ENCODE measurements at regions not wholly inside any gene's neighbourhood (a gene's known extent, or its start where the extent isn't known, plus 50 kb on each side); places are given as distances from the start of the nearest gene placed in this dataset.
"Not testable (repeated sequence)": the region's sequence is repeated elsewhere in the genome, so short reads cannot be mapped to it uniquely, and the experiment has no call there.

DNA sequence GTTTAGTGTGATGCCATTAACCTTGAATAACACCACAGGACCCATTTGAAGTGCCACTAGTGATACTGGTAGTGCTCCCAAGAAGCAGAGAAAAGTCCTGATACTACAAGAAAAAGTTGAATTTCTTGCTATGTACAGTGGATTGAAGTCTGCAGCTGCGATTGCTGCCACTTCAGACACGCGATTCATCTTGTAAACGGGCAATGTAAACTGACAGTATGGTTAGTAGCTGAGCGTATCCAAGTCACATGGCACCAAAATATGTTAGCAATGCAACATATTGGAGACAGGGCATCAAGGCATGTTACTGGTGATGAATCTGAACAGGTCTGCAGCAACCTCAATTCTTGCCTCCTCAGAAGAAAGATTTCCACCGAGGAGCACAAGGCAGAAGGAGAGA is 238.9 kb downstream of the HS3ST3B1 start:
- H2AFZ ChIP-seq (ENCODE audit: low read length), result no peak overlapping the region

DNA sequence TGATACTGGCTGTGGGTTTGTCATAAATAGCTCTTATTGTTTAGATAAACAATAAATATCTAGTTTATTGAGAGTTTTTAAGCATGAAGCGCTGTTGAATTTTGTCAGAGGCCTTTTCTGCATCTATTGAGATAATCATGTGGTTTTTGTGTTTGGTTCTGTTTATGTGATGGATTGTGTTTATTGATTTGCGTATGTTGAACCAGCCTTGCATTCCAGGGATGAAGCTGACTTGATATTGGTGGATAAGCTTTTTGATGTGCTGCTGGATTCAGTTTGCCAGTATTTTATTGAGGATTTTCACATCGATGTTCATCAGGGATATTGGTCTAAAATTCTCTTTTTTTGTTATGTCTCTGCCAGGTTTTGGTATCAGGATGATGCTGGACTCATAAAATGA is 231.4 kb downstream of the HS3ST3B1 start:
- not testable (repeated sequence) for H2AFZ ChIP-seq (ENCODE audit: low read length); H3K9ac ChIP-seq (ENCODE audit: low read length); H3K79me2 ChIP-seq (ENCODE audit: low read length); H3K4me2 ChIP-seq (ENCODE audit: low read depth, low read length, poor library complexity, severe bottlenecking); H3K27me3 ChIP-seq (ENCODE audit: low read length); H3K36me3 ChIP-seq (ENCODE audit: insufficient read depth, low read length); H3K9me2 ChIP-seq (replicated peaks; ENCODE audit: insufficient read depth, low read length); H3K27ac ChIP-seq (ENCODE audit: low read length); H4K20me1 ChIP-seq (ENCODE audit: insufficient read depth, low read depth, low read length); H3K4me3 ChIP-seq (ENCODE audit: low read length); H3K4me1 ChIP-seq (ENCODE audit: low read length); DNase-seq; H3K9me3 ChIP-seq (ENCODE audit: low read length)

More for the DNA sequence above, 238.9 kb downstream of the HS3ST3B1 start:
- H3K36me3 ChIP-seq (ENCODE audit: insufficient read depth, low read length), result no peaks in the 10 kb centered on the region
- H3K27ac ChIP-seq (ENCODE audit: low read length), result no peak overlapping the region
- no peak overlapping the region for H3K4me3 ChIP-seq (ENCODE audit: low read length)
- H3K9ac ChIP-seq (ENCODE audit: low read length), result no peak overlapping the region
- no peaks in the 10 kb centered on the region for H4K20me1 ChIP-seq (ENCODE audit: insufficient read depth, low read depth, low read length)
- H3K27me3 ChIP-seq (ENCODE audit: low read length), result no peaks in the 10 kb centered on the region
- H3K4me1 ChIP-seq (ENCODE audit: low read length), result no peaks in the 10 kb centered on the region
- H3K79me2 ChIP-seq (ENCODE audit: low read length), result no peaks in the 10 kb centered on the region
- H3K9me3 ChIP-seq (ENCODE audit: low read length), result no peaks in the 10 kb centered on the region; the same call in 1 of the 2 replicates
- DNase-seq, result no peak
- no peaks in the 10 kb centered on the region for H3K9me2 ChIP-seq (replicated peaks; ENCODE audit: insufficient read depth, low read length)
- no peak overlapping the region for H3K4me2 ChIP-seq (ENCODE audit: low read depth, low read length, poor library complexity, severe bottlenecking)

DNA sequence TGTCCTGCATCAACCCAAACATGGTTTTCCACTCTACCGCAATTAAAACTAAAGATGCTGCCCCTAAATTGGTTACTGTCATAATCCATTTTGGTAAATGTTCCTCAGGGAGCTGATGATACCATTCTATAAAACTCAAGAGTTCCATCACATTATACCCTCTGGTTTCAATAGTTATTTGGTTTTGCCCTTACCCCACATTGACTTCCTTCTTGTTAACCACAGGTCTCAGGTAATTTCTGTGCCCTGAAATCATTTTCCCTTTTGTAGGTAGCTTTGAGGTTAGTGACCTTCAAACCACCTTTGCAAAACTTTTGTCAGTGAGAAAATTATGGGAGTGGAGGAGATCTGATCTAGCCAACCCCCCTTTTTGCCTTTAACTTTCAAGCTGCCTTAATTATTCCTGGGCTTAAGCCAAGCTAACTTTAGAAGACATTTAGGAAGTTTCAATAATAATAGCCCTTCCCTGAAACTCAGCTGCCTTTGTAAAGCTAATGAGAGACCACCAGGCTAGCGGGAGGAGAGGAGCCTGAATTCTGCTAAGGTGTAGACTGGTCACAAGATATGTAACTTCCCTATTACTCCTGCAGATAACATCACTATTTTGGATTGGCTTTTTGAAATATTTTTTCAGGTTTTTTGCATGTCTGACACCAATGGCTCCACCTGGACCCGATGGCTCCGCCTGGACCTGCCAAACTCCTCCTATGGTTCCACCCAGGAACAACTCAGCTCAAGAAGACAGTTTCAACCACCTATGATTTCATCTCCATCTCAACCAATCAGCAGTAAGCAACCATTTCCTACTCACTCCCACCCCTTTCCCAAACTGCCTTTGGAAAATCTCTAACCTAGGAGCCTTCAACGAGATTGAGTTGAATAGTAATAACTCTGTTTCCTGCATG is 224.9 kb downstream of the HS3ST3B1 start:
- Histone ChIP-seq H3K9me3 (ENCODE audit: low read length) (no peaks in the 10 kb centered on the region), H3K27ac (ENCODE audit: low read length) (no peak overlapping the region), H3K4me2 (ENCODE audit: low read depth, low read length, poor library complexity, severe bottlenecking) (no peak overlapping the region), H3K4me3 (ENCODE audit: low read length) (no peak overlapping the region), H3K9me2 (replicated peaks; ENCODE audit: insufficient read depth, low read length) (0 out of 2 replicates have a peak, but pooled peaks cover 5% of the 10 kb centered on the region), H3K4me1 (ENCODE audit: low read length) (no peaks in the 10 kb centered on the region), H3K9ac (ENCODE audit: low read length) (no peak overlapping the region), H4K20me1 (ENCODE audit: insufficient read depth, low read depth, low read length) (no peaks in the 10 kb centered on the region), H3K36me3 (ENCODE audit: insufficient read depth, low read length) (no peaks in the 10 kb centered on the region), H2AFZ (ENCODE audit: low read length) (no peak overlapping the region), H3K27me3 (ENCODE audit: low read length) (no peaks in the 10 kb centered on the region), H3K79me2 (ENCODE audit: low read length) (no peaks in the 10 kb centered on the region)
- no peak for DNase-seq

DNA sequence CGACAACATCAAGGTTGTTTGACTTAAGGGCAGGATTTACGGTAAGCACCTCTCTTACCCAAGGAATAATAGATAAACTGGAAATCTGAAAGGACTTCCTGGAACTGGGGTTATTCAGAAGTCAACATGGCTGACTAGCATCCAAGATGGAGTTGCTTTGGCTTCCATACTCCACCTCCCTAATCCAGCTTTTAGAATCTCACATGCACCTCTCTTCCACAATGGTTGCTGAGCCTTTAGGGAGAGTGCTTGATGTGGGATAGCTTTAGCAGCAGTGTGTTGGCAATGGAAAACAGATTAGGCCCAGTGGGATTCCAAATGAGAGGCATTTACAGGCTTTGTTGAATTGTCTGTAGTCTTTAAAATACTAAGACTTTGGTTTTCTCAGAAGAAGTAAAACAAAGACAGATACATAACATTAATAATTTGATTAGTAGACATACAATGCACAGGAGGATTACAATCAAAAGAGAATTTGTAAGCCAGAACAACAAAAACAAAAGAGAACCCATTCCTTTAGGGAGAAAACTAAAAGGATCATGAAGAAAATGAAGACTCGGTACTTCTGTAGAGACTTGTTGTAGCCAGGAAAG is 222.0 kb downstream of the HS3ST3B1 start:
- DNase-seq, result no peak
- no peak overlapping the region for H3K27ac ChIP-seq (ENCODE audit: low read length)
- H3K9ac ChIP-seq (ENCODE audit: low read length), result no peak overlapping the region
- H3K9me3 ChIP-seq (ENCODE audit: low read length), result no peaks in the 10 kb centered on the region
- no peaks in the 10 kb centered on the region for H4K20me1 ChIP-seq (ENCODE audit: insufficient read depth, low read depth, low read length)
- H3K27me3 ChIP-seq (ENCODE audit: low read length), result no peaks in the 10 kb centered on the region
- no peaks in the 10 kb centered on the region for H3K79me2 ChIP-seq (ENCODE audit: low read length)
- H3K4me2 ChIP-seq (ENCODE audit: low read depth, low read length, poor library complexity, severe bottlenecking), result no peak overlapping the region
- H3K4me3 ChIP-seq (ENCODE audit: low read length), result no peak overlapping the region
- H3K36me3 ChIP-seq (ENCODE audit: insufficient read depth, low read length), result no peaks in the 10 kb centered on the region
- no peak overlapping the region for H2AFZ ChIP-seq (ENCODE audit: low read length)
- H3K4me1 ChIP-seq (ENCODE audit: low read length), result no peaks in the 10 kb centered on the region
- 0 out of 2 replicates have a peak, but pooled peaks cover 5% of the 10 kb centered on the region for H3K9me2 ChIP-seq (replicated peaks; ENCODE audit: insufficient read depth, low read length)

DNA sequence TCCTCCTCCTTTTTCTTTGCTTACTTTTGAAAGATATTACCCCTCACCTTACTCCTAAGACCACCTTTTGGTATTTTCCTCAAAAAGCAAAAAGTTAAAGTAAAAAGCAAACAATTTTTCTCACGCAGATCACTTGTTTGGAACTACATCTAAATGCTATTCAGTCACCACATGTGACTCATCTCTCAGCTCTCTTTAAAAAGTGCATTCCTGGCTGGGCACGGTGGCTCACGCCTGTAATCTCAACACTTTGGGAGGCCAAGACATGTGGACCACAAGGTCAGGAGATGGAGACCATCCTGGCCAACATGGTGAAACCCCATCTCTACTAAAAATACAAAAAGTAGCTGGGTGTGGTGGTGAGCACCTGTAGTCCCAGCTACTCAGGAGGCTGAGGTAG is 218.0 kb downstream of the HS3ST3B1 start:
- H4K20me1 ChIP-seq (ENCODE audit: insufficient read depth, low read depth, low read length); H3K4me3 ChIP-seq (ENCODE audit: low read length); H3K9me2 ChIP-seq (replicated peaks; ENCODE audit: insufficient read depth, low read length); H3K9me3 ChIP-seq (ENCODE audit: low read length); DNase-seq; H3K27me3 ChIP-seq (ENCODE audit: low read length); H2AFZ ChIP-seq (ENCODE audit: low read length); H3K27ac ChIP-seq (ENCODE audit: low read length); H3K9ac ChIP-seq (ENCODE audit: low read length); H3K4me2 ChIP-seq (ENCODE audit: low read depth, low read length, poor library complexity, severe bottlenecking); H3K79me2 ChIP-seq (ENCODE audit: low read length); H3K36me3 ChIP-seq (ENCODE audit: insufficient read depth, low read length); H3K4me1 ChIP-seq (ENCODE audit: low read length): not testable (repeated sequence)

DNA sequence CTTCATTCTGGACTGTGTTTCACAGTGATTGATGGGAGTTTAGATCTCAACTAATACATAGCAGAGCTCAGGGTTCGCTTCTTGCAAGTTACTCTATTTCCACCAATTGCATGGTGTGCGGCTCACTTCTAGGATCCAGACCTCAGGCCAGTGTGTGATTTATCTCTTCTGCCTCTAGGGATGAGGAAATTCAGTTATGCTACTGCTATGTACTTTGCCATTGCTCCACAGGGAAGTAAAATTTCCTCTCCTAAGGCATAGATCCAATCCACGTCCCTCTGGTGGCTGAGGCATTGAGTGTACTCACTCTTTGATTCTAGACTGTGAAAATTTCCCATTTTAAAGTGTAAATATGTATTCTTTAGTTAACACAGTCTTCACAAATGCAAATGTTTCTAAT is 214.1 kb downstream of the HS3ST3B1 start:
- no peak for DNase-seq
- Histone ChIP-seq H3K27me3 (ENCODE audit: low read length) (no peaks in the 10 kb centered on the region), H3K9me2 (replicated peaks; ENCODE audit: insufficient read depth, low read length) (no peaks in the 10 kb centered on the region), H3K36me3 (ENCODE audit: insufficient read depth, low read length) (no peaks in the 10 kb centered on the region), H3K4me3 (ENCODE audit: low read length) (no peak overlapping the region), H3K27ac (ENCODE audit: low read length) (no peak overlapping the region), H3K79me2 (ENCODE audit: low read length) (no peaks in the 10 kb centered on the region), H4K20me1 (ENCODE audit: insufficient read depth, low read depth, low read length) (no peaks in the 10 kb centered on the region), H3K4me2 (ENCODE audit: low read depth, low read length, poor library complexity, severe bottlenecking) (no peak overlapping the region), H3K9ac (ENCODE audit: low read length) (no peak overlapping the region), H2AFZ (ENCODE audit: low read length) (no peak overlapping the region), H3K9me3 (ENCODE audit: low read length) (no peaks in the 10 kb centered on the region), H3K4me1 (ENCODE audit: low read length) (no peaks in the 10 kb centered on the region)

DNA sequence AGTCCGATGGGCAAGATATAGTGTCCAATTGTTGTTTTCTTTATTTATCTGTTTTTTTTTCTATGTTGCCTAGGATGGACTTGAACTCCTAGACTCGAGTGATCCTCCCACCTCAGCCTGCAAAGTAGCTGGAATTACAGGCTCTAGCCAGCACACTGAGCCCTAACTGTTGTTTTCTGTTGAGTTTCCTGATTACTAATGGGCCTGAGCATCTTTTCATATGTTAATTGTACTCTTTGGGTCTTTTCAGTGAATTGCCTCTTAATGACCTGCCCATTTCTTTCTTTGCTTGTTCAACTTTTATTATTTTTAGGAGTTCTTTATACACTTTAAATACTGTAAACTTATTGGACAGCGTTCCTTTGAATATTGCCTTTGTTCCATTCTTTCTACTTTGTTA is 213.0 kb downstream of the HS3ST3B1 start:
- no peaks in the 10 kb centered on the region for H3K9me2 ChIP-seq (replicated peaks; ENCODE audit: insufficient read depth, low read length)
- H2AFZ ChIP-seq (ENCODE audit: low read length), result no peak overlapping the region
- H3K9ac ChIP-seq (ENCODE audit: low read length), result no peak overlapping the region
- H3K36me3 ChIP-seq (ENCODE audit: insufficient read depth, low read length), result no peaks in the 10 kb centered on the region
- no peak for DNase-seq
- no peaks in the 10 kb centered on the region for H4K20me1 ChIP-seq (ENCODE audit: insufficient read depth, low read depth, low read length)
- no peaks in the 10 kb centered on the region for H3K9me3 ChIP-seq (ENCODE audit: low read length)
- H3K27me3 ChIP-seq (ENCODE audit: low read length), result no peaks in the 10 kb centered on the region
- H3K4me1 ChIP-seq (ENCODE audit: low read length), result no peaks in the 10 kb centered on the region
- no peak overlapping the region for H3K27ac ChIP-seq (ENCODE audit: low read length)
- no peak overlapping the region for H3K4me3 ChIP-seq (ENCODE audit: low read length)
- H3K79me2 ChIP-seq (ENCODE audit: low read length), result no peaks in the 10 kb centered on the region
- no peak overlapping the region for H3K4me2 ChIP-seq (ENCODE audit: low read depth, low read length, poor library complexity, severe bottlenecking)

DNA sequence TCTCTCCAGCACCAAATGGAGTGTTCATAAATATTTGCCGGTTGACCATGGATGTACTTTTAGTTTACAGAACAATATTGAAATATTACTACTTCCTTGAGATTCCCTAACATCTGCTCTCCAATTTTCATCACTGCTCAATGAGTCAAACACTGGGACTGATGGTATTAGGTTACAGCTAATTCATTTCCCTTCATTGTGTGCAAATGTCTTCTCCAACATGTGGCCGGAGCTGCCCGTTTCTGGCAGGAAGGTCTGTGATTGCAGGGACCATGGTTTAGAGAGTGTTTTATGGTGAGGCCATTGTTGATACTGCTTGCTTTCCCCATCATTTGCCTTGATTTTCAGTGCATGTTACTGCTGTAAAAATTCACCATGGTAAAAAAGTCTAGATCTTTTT is 209.3 kb downstream of the HS3ST3B1 start:
- H3K9me3 ChIP-seq (ENCODE audit: low read length), result no peaks in the 10 kb centered on the region
- no peak overlapping the region for H3K27ac ChIP-seq (ENCODE audit: low read length)
- no peaks in the 10 kb centered on the region for H3K79me2 ChIP-seq (ENCODE audit: low read length)
- H4K20me1 ChIP-seq (ENCODE audit: insufficient read depth, low read depth, low read length), result no peaks in the 10 kb centered on the region
- no peak for DNase-seq
- H3K9ac ChIP-seq (ENCODE audit: low read length), result no peak overlapping the region
- H3K9me2 ChIP-seq (replicated peaks; ENCODE audit: insufficient read depth, low read length), result no peaks in the 10 kb centered on the region
- H2AFZ ChIP-seq (ENCODE audit: low read length), result no peak overlapping the region
- no peak overlapping the region for H3K4me2 ChIP-seq (ENCODE audit: low read depth, low read length, poor library complexity, severe bottlenecking)
- no peaks in the 10 kb centered on the region for H3K36me3 ChIP-seq (ENCODE audit: insufficient read depth, low read length)
- H3K4me1 ChIP-seq (ENCODE audit: low read length), result no peaks in the 10 kb centered on the region
- no peak overlapping the region for H3K4me3 ChIP-seq (ENCODE audit: low read length)
- no peaks in the 10 kb centered on the region for H3K27me3 ChIP-seq (ENCODE audit: low read length)
